ENCODE measurements at regions not wholly inside any gene's neighbourhood (a gene's known extent, or its start where the extent isn't known, plus 50 kb on each side); places are given as distances from the start of the nearest gene placed in this dataset.

- TF ChIP-seq, protein P1, sequence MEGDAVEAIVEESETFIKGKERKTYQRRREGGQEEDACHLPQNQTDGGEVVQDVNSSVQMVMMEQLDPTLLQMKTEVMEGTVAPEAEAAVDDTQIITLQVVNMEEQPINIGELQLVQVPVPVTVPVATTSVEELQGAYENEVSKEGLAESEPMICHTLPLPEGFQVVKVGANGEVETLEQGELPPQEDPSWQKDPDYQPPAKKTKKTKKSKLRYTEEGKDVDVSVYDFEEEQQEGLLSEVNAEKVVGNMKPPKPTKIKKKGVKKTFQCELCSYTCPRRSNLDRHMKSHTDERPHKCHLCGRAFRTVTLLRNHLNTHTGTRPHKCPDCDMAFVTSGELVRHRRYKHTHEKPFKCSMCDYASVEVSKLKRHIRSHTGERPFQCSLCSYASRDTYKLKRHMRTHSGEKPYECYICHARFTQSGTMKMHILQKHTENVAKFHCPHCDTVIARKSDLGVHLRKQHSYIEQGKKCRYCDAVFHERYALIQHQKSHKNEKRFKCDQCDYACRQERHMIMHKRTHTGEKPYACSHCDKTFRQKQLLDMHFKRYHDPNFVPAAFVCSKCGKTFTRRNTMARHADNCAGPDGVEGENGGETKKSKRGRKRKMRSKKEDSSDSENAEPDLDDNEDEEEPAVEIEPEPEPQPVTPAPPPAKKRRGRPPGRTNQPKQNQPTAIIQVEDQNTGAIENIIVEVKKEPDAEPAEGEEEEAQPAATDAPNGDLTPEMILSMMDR (IDR thresholded peaks at IDR 0.05) = no peak
- TF ChIP-seq POLR2A (IDR thresholded peaks at IDR 0.05) = no peak
These were observed 328.3 kb downstream of the KLHL13 start for GRCh38 chrX:117788339-117788738.
